ENCODE measurements at regions not wholly inside any gene's neighbourhood (a gene's known extent, or its start where the extent isn't known, plus 50 kb on each side); places are given as distances from the start of the nearest gene placed in this dataset.

DNA sequence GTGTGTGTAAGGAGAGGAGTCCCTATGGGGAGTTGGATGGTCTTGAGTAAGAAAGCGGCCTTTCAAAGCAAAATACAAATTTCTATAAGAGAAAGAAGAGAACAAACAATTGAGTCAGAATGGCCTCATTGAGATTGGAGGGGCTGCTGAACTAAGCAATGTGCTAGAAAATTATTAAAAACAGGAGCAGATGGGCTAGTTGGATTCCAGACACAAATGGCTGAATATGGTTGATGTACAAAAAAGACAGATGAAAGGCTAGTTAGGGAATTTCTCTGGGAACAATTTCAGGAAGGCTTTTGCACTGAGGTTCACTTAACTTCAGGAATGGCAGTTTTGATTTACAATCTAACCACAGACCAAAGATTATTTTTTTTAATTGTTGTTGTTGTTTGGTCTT, 1806.8 kb upstream of the TENM3 start:
- Histone ChIP-seq H3K79me2 (ENCODE audit: insufficient read depth, low read length) (no peaks in the 10 kb centered on the region), H3K36me3 (replicated peaks in 1 of 2; ENCODE audit: control insufficient read depth in 1 of 2, insufficient read depth in 2 of 2, low read length in 2 of 2) (no peaks in the 10 kb centered on the region), H3K4me1 (ENCODE audit: insufficient read depth, low read length) (no peaks in the 10 kb centered on the region), H3K4me3 (replicated peaks in 1 of 3; ENCODE audit: insufficient read depth in 1 of 3, low read depth in 2 of 3, low read length in 3 of 3) (no peak overlapping the region), H3K4me2 (ENCODE audit: low read depth, low read length) (no peak overlapping the region), H3K27me3 (ENCODE audit: control insufficient read depth in 1 of 2, insufficient read depth in 2 of 2, low read length in 2 of 2) (0 out of 5 replicates have a peak, but pooled peaks cover 0 to 3% of the 10 kb centered on the region in 2 experiments), H3K27ac (ENCODE audit: extremely low read length, insufficient read depth, low read length) (no peak overlapping the region), H2AFZ (ENCODE audit: low read length) (no peak overlapping the region), H3K9ac (ENCODE audit: insufficient read depth, low read depth, low read length) (no peak overlapping the region), H4K20me1 (ENCODE audit: insufficient read depth, low read length) (no peaks in the 10 kb centered on the region), H3K9me3 (ENCODE audit: low read length) (no peaks in the 10 kb centered on the region)
- TF ChIP-seq, protein P1, sequence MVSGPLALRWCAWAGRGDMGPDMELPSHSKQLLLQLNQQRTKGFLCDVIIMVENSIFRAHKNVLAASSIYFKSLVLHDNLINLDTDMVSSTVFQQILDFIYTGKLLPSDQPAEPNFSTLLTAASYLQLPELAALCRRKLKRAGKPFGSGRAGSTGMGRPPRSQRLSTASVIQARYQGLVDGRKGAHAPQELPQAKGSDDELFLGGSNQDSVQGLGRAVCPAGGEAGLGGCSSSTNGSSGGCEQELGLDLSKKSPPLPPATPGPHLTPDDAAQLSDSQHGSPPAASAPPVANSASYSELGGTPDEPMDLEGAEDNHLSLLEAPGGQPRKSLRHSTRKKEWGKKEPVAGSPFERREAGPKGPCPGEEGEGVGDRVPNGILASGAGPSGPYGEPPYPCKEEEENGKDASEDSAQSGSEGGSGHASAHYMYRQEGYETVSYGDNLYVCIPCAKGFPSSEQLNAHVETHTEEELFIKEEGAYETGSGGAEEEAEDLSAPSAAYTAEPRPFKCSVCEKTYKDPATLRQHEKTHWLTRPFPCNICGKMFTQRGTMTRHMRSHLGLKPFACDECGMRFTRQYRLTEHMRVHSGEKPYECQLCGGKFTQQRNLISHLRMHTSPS (CRISPR knock-in tag; IDR thresholded peaks at IDR 0.05; ENCODE audit: low read depth): no peak
- no peak for TF ChIP-seq TCF7L2 (IDR thresholded peaks at IDR 0.05; ENCODE audit: low read depth, low read length)
- TF ChIP-seq, protein P2, sequence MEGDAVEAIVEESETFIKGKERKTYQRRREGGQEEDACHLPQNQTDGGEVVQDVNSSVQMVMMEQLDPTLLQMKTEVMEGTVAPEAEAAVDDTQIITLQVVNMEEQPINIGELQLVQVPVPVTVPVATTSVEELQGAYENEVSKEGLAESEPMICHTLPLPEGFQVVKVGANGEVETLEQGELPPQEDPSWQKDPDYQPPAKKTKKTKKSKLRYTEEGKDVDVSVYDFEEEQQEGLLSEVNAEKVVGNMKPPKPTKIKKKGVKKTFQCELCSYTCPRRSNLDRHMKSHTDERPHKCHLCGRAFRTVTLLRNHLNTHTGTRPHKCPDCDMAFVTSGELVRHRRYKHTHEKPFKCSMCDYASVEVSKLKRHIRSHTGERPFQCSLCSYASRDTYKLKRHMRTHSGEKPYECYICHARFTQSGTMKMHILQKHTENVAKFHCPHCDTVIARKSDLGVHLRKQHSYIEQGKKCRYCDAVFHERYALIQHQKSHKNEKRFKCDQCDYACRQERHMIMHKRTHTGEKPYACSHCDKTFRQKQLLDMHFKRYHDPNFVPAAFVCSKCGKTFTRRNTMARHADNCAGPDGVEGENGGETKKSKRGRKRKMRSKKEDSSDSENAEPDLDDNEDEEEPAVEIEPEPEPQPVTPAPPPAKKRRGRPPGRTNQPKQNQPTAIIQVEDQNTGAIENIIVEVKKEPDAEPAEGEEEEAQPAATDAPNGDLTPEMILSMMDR (CRISPR knock-in tag; IDR thresholded peaks at IDR 0.05): no peak
- TF ChIP-seq ZSCAN30 (CRISPR knock-in tag; IDR thresholded peaks at IDR 0.05): no peak
- TF ChIP-seq ZNF616 (CRISPR knock-in tag; IDR thresholded peaks at IDR 0.05; ENCODE audit: low read depth): no peak
- no peak for TF ChIP-seq ZNF891 (CRISPR knock-in tag; IDR thresholded peaks at IDR 0.05)
- no peak for TF ChIP-seq ZNF615 (CRISPR knock-in tag; IDR thresholded peaks at IDR 0.05; ENCODE audit: borderline replicate concordance)
- no peak for TF ChIP-seq ZNF605 (CRISPR knock-in tag; IDR thresholded peaks at IDR 0.05)
- TF ChIP-seq ZNF883 (CRISPR knock-in tag; IDR thresholded peaks at IDR 0.05; ENCODE audit: not compliant biosample characterization): no peak
- no peak for TF ChIP-seq NR2F6 (IDR thresholded peaks at IDR 0.05)
- no peak for TF ChIP-seq NR2F6 (CRISPR knock-in tag; IDR thresholded peaks at IDR 0.05)
- TF ChIP-seq ZSCAN12 (CRISPR knock-in tag; IDR thresholded peaks at IDR 0.05): no peak
- no peak for TF ChIP-seq ZFAT (CRISPR knock-in tag; conservative IDR thresholded peaks at IDR 0.05)
- no peak for TF ChIP-seq PRPF4 (IDR thresholded peaks at IDR 0.05; ENCODE audit: low read depth, low read length, poor library complexity, severe bottlenecking)
- no peak for TF ChIP-seq PRMT3 (CRISPR knock-in tag; IDR thresholded peaks at IDR 0.05; ENCODE audit: borderline replicate concordance, low read depth)
- intact Hi-C loops (cut with micrococcal nuclease; ENCODE audit: unreplicated experiment) (no loop called here), in situ Hi-C loops (cut with HindIII; ENCODE audit: extremely low pct_ligation_motif_present, low pct_unique_long_range_greater_than_20kb) (no loop called here)
- DNase-seq (ENCODE audit: low spot score) (no peak), ATAC-seq (no peak), FAIRE-seq (no peak)
- 0% methylated on average over 1 of the region's 1 CpG for WGBS (ENCODE audit: low lambda C conversion rate)
- no TSS peak for BruUV-seq (replicated peaks)
- POLR2A ChIA-PET: no interaction called here
- CTCF ChIA-PET (ENCODE audit: low intra/inter-chr PET ratio, low total read pairs): no interaction called here

Data from HepG2 (cell line).